ENCODE measurements at regions not wholly inside any gene's neighbourhood (a gene's known extent, or its start where the extent isn't known, plus 50 kb on each side); places are given as distances from the start of the nearest gene placed in this dataset.
"Not testable (repeated sequence)": the region's sequence is repeated elsewhere in the genome, so short reads cannot be mapped to it uniquely, and the experiment has no call there.

- Histone ChIP-seq H3K9me3 (no peaks in the 10 kb centered on the region), H3K4me3 (no peak overlapping the region), H3K27me3 (no peaks in the 10 kb centered on the region), H3K4me1 (no peaks in the 10 kb centered on the region), H3K27ac (no peak overlapping the region), H3K36me3 (no peaks in the 10 kb centered on the region)
- intact Hi-C loops (cut with DNase I; ENCODE audit: low total_unique reads) = no loop called here
- TF ChIP-seq CTCF (IDR thresholded peaks at IDR 0.05) (no peak), POLR2AphosphoS5 (IDR thresholded peaks at IDR 0.05) (no peak), POLR2A (IDR thresholded peaks at IDR 0.05) (no peak)
- DNase-seq (ENCODE audit: low spot score in 2 of 2) = no peak
These were observed 131.6 kb upstream of the TOP1 start for GRCh38 chr20:40896814-40897700.

GRCh38 chr20:40899344-40899743, 129.3 kb upstream of the TOP1 start:
- intact Hi-C loops (cut with DNase I; ENCODE audit: low total_unique reads) = no loop called here
- TF ChIP-seq POLR2A (IDR thresholded peaks at IDR 0.05) (no peak), POLR2AphosphoS5 (IDR thresholded peaks at IDR 0.05) (no peak), CTCF (IDR thresholded peaks at IDR 0.05) (no peak)
- DNase-seq (ENCODE audit: low spot score in 2 of 2) = no peak

GRCh38 chr20:40900666-40901215, 127.9 kb upstream of the TOP1 start:
- no peak for TF ChIP-seq POLR2A (IDR thresholded peaks at IDR 0.05)
- TF ChIP-seq CTCF (IDR thresholded peaks at IDR 0.05) = no peak
- no peak for DNase-seq (ENCODE audit: low spot score in 2 of 2)
- H3K4me1 ChIP-seq = no peaks in the 10 kb centered on the region
- H3K27me3 ChIP-seq = no peaks in the 10 kb centered on the region
- intact Hi-C loops (cut with DNase I; ENCODE audit: low total_unique reads) = no loop called here
- H3K27ac ChIP-seq = no peak overlapping the region
- no peaks in the 10 kb centered on the region for H3K36me3 ChIP-seq
- no peaks in the 10 kb centered on the region for H3K9me3 ChIP-seq
- H3K4me3 ChIP-seq = no peak overlapping the region

More at GRCh38 chr20:40899344-40899743, 129.3 kb upstream of the TOP1 start:
- no peaks in the 10 kb centered on the region for H3K9me3 ChIP-seq
- H3K27ac ChIP-seq = no peak overlapping the region
- H3K4me1 ChIP-seq = no peaks in the 10 kb centered on the region
- no peaks in the 10 kb centered on the region for H3K36me3 ChIP-seq
- H3K4me3 ChIP-seq = no peak overlapping the region
- no peaks in the 10 kb centered on the region for H3K27me3 ChIP-seq

GRCh38 chr20:40902661-40903060, 126.0 kb upstream of the TOP1 start:
- Histone ChIP-seq H3K27ac (no peak overlapping the region), H3K4me1 (no peaks in the 10 kb centered on the region), H3K9me3 (no peaks in the 10 kb centered on the region), H3K36me3 (no peaks in the 10 kb centered on the region), H3K4me3 (no peak overlapping the region), H3K27me3 (no peaks in the 10 kb centered on the region)
- TF ChIP-seq POLR2A (IDR thresholded peaks at IDR 0.05) (no peak), CTCF (IDR thresholded peaks at IDR 0.05) (no peak), POLR2AphosphoS5 (IDR thresholded peaks at IDR 0.05) (no peak)
- no peak for DNase-seq (ENCODE audit: low spot score in 2 of 2)
- intact Hi-C loops (cut with DNase I; ENCODE audit: low total_unique reads) = no loop called here

GRCh38 chr20:40908309-40908708, 120.3 kb upstream of the TOP1 start:
- TF ChIP-seq POLR2A (IDR thresholded peaks at IDR 0.05) = no peak
- no peak for TF ChIP-seq POLR2AphosphoS5 (IDR thresholded peaks at IDR 0.05)
- no peak for TF ChIP-seq CTCF (IDR thresholded peaks at IDR 0.05)
- no peaks in the 10 kb centered on the region for H3K27me3 ChIP-seq

GRCh38 chr20:40909489-40909888, 119.1 kb upstream of the TOP1 start:
- H3K36me3 ChIP-seq; H3K4me1 ChIP-seq; DNase-seq (ENCODE audit: low spot score in 2 of 2); H3K27ac ChIP-seq; intact Hi-C loops (cut with DNase I; ENCODE audit: low total_unique reads); H3K27me3 ChIP-seq; H3K4me3 ChIP-seq; H3K9me3 ChIP-seq: not testable (repeated sequence)

More at GRCh38 chr20:40908309-40908708, 120.3 kb upstream of the TOP1 start:
- Histone ChIP-seq H3K27ac (no peak overlapping the region), H3K9me3 (peaks cover 0 to 4% of the 10 kb centered on the region in 2 donors), H3K4me1 (no peaks in the 10 kb centered on the region), H3K4me3 (no peak overlapping the region), H3K36me3 (no peaks in the 10 kb centered on the region)
- intact Hi-C loops (cut with DNase I; ENCODE audit: low total_unique reads) = no loop called here
- DNase-seq (ENCODE audit: low spot score in 2 of 2) = no peak

GRCh38 chr20:40910436-40910835, 118.2 kb upstream of the TOP1 start:
- H3K27me3 ChIP-seq; H3K27ac ChIP-seq; DNase-seq (ENCODE audit: low spot score in 2 of 2); H3K36me3 ChIP-seq; intact Hi-C loops (cut with DNase I; ENCODE audit: low total_unique reads); H3K9me3 ChIP-seq; H3K4me1 ChIP-seq; H3K4me3 ChIP-seq: not testable (repeated sequence)

- H3K4me1 ChIP-seq; H3K9me3 ChIP-seq; DNase-seq (ENCODE audit: low spot score in 2 of 2); H3K4me3 ChIP-seq; H3K27me3 ChIP-seq; H3K27ac ChIP-seq; H3K36me3 ChIP-seq; intact Hi-C loops (cut with DNase I; ENCODE audit: low total_unique reads): not testable (repeated sequence)
These were observed 117.5 kb upstream of the TOP1 start for GRCh38 chr20:40911152-40911551.

Data from breast epithelium (tissue), 4 donors.